GM23338 (cell line): ENCODE measurements at regions not wholly inside any gene's neighbourhood (a gene's known extent, or its start where the extent isn't known, plus 50 kb on each side); places are given as distances from the start of the nearest gene placed in this dataset.

Experiments used
- ATAC-seq: fragments of 200-7000 bp; cut with Tn5 transposase; 3 replicates; pipeline ENCODE4 v1.9.1; 2020
- DNase-seq: peaks from one replicate; pipeline ENCODE4 v3.0.0-alpha.2; 2015; ENCODE audit warnings: low spot score
- H2AFZ ChIP-seq: fragments of 200-600 bp; sonication (generic); 2 replicates; pipeline ENCODE4 v1.8.0; 2016; ENCODE audit warnings: antibody characterized with exemption, mild to moderate bottlenecking, moderate library complexity
- H3F3A ChIP-seq: fragments of 200-600 bp; sonication (generic); replicated peaks from 2 replicates; pipeline ENCODE4 v1.8.0; 2017; ENCODE audit warnings: antibody characterized with exemption, mixed run types, low read depth
- H3K27ac ChIP-seq: fragments of 200-600 bp; sonication (generic); 2 replicates; pipeline ENCODE4 v1.6.1; 2016; ENCODE audit warnings: low read depth
- H3K27me3 ChIP-seq: fragments of 200-600 bp; sonication (generic); 2 replicates; pipeline ENCODE4 v1.8.0; 2016; ENCODE audit warnings: mild to moderate bottlenecking, mixed run types, moderate library complexity; ENCODE audit not compliant: insufficient read depth
- H3K36me3 ChIP-seq: fragments of 200-600 bp; sonication (generic); 2 replicates; pipeline ENCODE4 v1.8.0; 2016; ENCODE audit warnings: mild to moderate bottlenecking; ENCODE audit not compliant: insufficient read depth
- H3K4me1 ChIP-seq: fragments of 200-600 bp; sonication (generic); 2 replicates; pipeline ENCODE4 v1.8.0; 2016; ENCODE audit warnings: mild to moderate bottlenecking, moderate library complexity; ENCODE audit not compliant: insufficient read depth
- H3K4me2 ChIP-seq: fragments of 200-600 bp; sonication (generic); 2 replicates; pipeline ENCODE4 v1.7.1; 2017; ENCODE audit warnings: mixed run types
- H3K4me3 ChIP-seq: fragments of 200-600 bp; sonication (generic); 2 replicates; pipeline ENCODE4 v1.6.1; 2016; ENCODE audit warnings: mixed run types
- H3K79me2 ChIP-seq: fragments of 200-600 bp; sonication (generic); replicated peaks from 2 replicates; pipeline ENCODE4 v1.8.0; 2017; ENCODE audit warnings: mild to moderate bottlenecking; ENCODE audit not compliant: insufficient read depth
- H3K9me2 ChIP-seq: fragments of 200-600 bp; sonication (generic); 2 replicates; pipeline ENCODE4 v1.8.0; 2017; ENCODE audit not compliant: insufficient read depth
- H4K20me1 ChIP-seq: fragments of 200-600 bp; sonication (generic); replicated peaks from 2 replicates; pipeline ENCODE4 v1.8.0; 2017; ENCODE audit warnings: mild to moderate bottlenecking; ENCODE audit not compliant: insufficient read depth
- H3K27ac Mint-ChIP-seq: 2 replicates; pipeline ENCODE4 v1.8.0; 2020; ENCODE audit warnings: inconsistent platforms, mild to moderate bottlenecking, moderate library complexity, mixed read lengths
- H3K27me3 Mint-ChIP-seq: 3 replicates; pipeline ENCODE4 v1.8.0; 2022; ENCODE audit warnings: low read depth, mild to moderate bottlenecking, moderate library complexity, mixed read lengths, inconsistent platforms; ENCODE audit not compliant: insufficient read depth, poor library complexity
- H3K36me3 Mint-ChIP-seq: 3 replicates; pipeline ENCODE4 v1.8.0; 2021; ENCODE audit warnings: low read depth, mild to moderate bottlenecking, inconsistent platforms, moderate library complexity, mixed read lengths
- H3K4me1 Mint-ChIP-seq: 3 replicates; pipeline ENCODE4 v1.8.0; 2020; ENCODE audit warnings: mild to moderate bottlenecking, inconsistent platforms, mixed read lengths
- H3K4me3 Mint-ChIP-seq: 3 replicates; pipeline ENCODE4 v1.8.0; 2021; ENCODE audit warnings: moderate library complexity, mild to moderate bottlenecking, inconsistent platforms, mixed read lengths
- H3K9me3 Mint-ChIP-seq: 3 replicates; pipeline ENCODE4 v1.8.0; 2020; ENCODE audit warnings: moderate library complexity, mild to moderate bottlenecking, inconsistent platforms, mixed read lengths
- EZH2 ChIP-seq: fragments of 200-600 bp; sonication (generic); IDR thresholded peaks from one replicate; pipeline ENCODE4 v1.8.0; 2017; ENCODE audit warnings: antibody characterized with exemption, mild to moderate bottlenecking, low read depth; ENCODE audit not compliant: unreplicated experiment
- EZH2phosphoT487 ChIP-seq: fragments of 200-600 bp; sonication (generic); IDR thresholded peaks from one replicate; pipeline ENCODE4 v1.8.1; 2018; ENCODE audit warnings: antibody characterized with exemption; ENCODE audit not compliant: unreplicated experiment
- NANOG ChIP-seq: IDR thresholded peaks from 2 replicates; pipeline ENCODE4 v1.6.1; 2016; ENCODE audit warnings: antibody characterized with exemption, borderline replicate concordance
- STAT1 ChIP-seq: IDR thresholded peaks from one replicate; pipeline ENCODE4 v1.6.1; 2016; ENCODE audit warnings: antibody characterized with exemption; ENCODE audit not compliant: unreplicated experiment
- ZNF114 ChIP-seq: fragments of 250-450 bp; sonication (Bioruptor Pico); IDR thresholded peaks from 2 replicates; pipeline ENCODE4 v1.5.0; 2020; ENCODE audit warnings: mild to moderate bottlenecking, moderate library complexity
- TF ChIP-seq, protein P1 (sequence below): IDR thresholded peaks from one replicate; pipeline ENCODE4 v1.6.1; 2018; ENCODE audit warnings: antibody characterized with exemption; ENCODE audit not compliant: unreplicated experiment
- TF ChIP-seq, protein P2 (sequence below): fragments of 250-450 bp; sonication (Bioruptor Pico); IDR thresholded peaks from 2 replicates; pipeline ENCODE4 v1.5.0; 2020; ENCODE audit warnings: mild to moderate bottlenecking, moderate library complexity

DNA sequence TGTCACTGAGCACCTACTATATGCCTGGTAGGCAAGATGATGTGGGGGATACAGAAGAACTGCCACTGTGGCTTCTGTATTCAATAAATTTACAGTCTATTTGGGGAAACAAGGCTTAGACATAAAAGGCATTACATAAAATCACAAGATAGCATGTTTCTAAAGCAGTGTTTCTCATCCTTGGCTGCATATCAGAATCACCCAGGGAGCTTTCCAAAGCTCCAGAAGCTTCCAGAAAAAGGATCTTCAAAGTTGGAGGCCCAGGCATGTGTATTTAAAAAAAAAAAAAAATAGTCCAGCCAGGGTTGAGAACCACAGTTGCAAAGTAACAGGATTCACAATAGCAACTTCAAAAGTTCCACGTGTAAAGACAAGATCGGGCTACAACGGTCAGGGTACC lies 112.4 kb upstream of the SPACA1 start:
- Histone ChIP-seq H2AFZ (no peak overlapping the region), H3K4me3 (no peak overlapping the region), H3K27ac (no peak overlapping the region), H3K36me3 (no peaks in the 10 kb centered on the region), H3K9me2 (peaks cover 15% of the 10 kb centered on the region), H3K4me1 (peaks cover 24% of the 10 kb centered on the region), H4K20me1 (no peaks in the 10 kb centered on the region), H3K4me2 (no peak overlapping the region), H3K27me3 (no peaks in the 10 kb centered on the region), H3F3A (no peaks in the 10 kb centered on the region), H3K79me2 (no peaks in the 10 kb centered on the region)
- ATAC-seq: no peak
- no peak for DNase-seq
- TF ChIP-seq, protein P1, sequence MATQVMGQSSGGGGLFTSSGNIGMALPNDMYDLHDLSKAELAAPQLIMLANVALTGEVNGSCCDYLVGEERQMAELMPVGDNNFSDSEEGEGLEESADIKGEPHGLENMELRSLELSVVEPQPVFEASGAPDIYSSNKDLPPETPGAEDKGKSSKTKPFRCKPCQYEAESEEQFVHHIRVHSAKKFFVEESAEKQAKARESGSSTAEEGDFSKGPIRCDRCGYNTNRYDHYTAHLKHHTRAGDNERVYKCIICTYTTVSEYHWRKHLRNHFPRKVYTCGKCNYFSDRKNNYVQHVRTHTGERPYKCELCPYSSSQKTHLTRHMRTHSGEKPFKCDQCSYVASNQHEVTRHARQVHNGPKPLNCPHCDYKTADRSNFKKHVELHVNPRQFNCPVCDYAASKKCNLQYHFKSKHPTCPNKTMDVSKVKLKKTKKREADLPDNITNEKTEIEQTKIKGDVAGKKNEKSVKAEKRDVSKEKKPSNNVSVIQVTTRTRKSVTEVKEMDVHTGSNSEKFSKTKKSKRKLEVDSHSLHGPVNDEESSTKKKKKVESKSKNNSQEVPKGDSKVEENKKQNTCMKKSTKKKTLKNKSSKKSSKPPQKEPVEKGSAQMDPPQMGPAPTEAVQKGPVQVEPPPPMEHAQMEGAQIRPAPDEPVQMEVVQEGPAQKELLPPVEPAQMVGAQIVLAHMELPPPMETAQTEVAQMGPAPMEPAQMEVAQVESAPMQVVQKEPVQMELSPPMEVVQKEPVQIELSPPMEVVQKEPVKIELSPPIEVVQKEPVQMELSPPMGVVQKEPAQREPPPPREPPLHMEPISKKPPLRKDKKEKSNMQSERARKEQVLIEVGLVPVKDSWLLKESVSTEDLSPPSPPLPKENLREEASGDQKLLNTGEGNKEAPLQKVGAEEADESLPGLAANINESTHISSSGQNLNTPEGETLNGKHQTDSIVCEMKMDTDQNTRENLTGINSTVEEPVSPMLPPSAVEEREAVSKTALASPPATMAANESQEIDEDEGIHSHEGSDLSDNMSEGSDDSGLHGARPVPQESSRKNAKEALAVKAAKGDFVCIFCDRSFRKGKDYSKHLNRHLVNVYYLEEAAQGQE: no peak
- TF ChIP-seq NANOG (no peak), EZH2 (no peak), STAT1 (no peak), EZH2phosphoT487 (no peak)
- Mint-ChIP-seq H3K27me3 (no peaks in the 10 kb centered on the region), H3K36me3 (no peaks in the 10 kb centered on the region), H3K9me3 (no peaks in the 10 kb centered on the region; the same call in 2 of the 3 replicates), H3K4me1 (peaks cover 34% of the 10 kb centered on the region), H3K27ac (no peak overlapping the region), H3K4me3 (no peak overlapping the region)

DNA sequence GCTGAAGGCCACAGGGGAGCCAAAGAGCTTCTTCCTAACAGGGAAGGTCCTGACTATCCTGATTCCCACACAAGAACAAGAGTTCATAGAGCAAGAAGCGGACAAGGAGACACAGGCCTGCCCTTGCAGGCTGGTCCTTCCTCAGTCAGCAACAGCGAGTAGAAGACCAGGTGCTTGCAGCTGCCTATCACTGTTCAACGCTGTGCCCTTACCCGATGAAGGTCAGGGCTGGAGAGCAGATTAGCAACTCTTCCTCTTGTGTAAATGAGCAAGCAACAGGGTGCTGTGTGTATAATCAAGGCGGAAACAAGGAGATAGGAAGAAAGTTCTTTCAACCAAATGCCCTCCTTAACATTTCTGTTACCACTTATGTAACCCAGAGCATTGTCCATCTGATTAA lies 115.3 kb upstream of the SPACA1 start:
- no peaks in the 10 kb centered on the region for H3F3A ChIP-seq
- peak overlapping the region; percentile 40; the same call in 1 of the 2 replicates for H3K4me2 ChIP-seq
- H3K27me3 ChIP-seq: no peaks in the 10 kb centered on the region
- no peaks in the 10 kb centered on the region for H3K36me3 ChIP-seq
- no peaks in the 10 kb centered on the region for H4K20me1 ChIP-seq
- peaks cover 9% of the 10 kb centered on the region for H3K9me2 ChIP-seq
- Mint-ChIP-seq H3K36me3 (no peaks in the 10 kb centered on the region), H3K4me3 (no peak overlapping the region), H3K4me1 (peaks cover 32% of the 10 kb centered on the region; the same call in 2 of the 3 replicates), H3K27ac (no peak overlapping the region), H3K27me3 (peaks cover 2% of the 10 kb centered on the region), H3K9me3 (no peaks in the 10 kb centered on the region; the same call in 2 of the 3 replicates)
- H3K4me3 ChIP-seq: no peak overlapping the region
- 0 out of 2 replicates have a peak, but pooled peaks have one; percentile 20 for TF ChIP-seq ZNF114
- TF ChIP-seq EZH2phosphoT487: no peak
- TF ChIP-seq, protein P2, sequence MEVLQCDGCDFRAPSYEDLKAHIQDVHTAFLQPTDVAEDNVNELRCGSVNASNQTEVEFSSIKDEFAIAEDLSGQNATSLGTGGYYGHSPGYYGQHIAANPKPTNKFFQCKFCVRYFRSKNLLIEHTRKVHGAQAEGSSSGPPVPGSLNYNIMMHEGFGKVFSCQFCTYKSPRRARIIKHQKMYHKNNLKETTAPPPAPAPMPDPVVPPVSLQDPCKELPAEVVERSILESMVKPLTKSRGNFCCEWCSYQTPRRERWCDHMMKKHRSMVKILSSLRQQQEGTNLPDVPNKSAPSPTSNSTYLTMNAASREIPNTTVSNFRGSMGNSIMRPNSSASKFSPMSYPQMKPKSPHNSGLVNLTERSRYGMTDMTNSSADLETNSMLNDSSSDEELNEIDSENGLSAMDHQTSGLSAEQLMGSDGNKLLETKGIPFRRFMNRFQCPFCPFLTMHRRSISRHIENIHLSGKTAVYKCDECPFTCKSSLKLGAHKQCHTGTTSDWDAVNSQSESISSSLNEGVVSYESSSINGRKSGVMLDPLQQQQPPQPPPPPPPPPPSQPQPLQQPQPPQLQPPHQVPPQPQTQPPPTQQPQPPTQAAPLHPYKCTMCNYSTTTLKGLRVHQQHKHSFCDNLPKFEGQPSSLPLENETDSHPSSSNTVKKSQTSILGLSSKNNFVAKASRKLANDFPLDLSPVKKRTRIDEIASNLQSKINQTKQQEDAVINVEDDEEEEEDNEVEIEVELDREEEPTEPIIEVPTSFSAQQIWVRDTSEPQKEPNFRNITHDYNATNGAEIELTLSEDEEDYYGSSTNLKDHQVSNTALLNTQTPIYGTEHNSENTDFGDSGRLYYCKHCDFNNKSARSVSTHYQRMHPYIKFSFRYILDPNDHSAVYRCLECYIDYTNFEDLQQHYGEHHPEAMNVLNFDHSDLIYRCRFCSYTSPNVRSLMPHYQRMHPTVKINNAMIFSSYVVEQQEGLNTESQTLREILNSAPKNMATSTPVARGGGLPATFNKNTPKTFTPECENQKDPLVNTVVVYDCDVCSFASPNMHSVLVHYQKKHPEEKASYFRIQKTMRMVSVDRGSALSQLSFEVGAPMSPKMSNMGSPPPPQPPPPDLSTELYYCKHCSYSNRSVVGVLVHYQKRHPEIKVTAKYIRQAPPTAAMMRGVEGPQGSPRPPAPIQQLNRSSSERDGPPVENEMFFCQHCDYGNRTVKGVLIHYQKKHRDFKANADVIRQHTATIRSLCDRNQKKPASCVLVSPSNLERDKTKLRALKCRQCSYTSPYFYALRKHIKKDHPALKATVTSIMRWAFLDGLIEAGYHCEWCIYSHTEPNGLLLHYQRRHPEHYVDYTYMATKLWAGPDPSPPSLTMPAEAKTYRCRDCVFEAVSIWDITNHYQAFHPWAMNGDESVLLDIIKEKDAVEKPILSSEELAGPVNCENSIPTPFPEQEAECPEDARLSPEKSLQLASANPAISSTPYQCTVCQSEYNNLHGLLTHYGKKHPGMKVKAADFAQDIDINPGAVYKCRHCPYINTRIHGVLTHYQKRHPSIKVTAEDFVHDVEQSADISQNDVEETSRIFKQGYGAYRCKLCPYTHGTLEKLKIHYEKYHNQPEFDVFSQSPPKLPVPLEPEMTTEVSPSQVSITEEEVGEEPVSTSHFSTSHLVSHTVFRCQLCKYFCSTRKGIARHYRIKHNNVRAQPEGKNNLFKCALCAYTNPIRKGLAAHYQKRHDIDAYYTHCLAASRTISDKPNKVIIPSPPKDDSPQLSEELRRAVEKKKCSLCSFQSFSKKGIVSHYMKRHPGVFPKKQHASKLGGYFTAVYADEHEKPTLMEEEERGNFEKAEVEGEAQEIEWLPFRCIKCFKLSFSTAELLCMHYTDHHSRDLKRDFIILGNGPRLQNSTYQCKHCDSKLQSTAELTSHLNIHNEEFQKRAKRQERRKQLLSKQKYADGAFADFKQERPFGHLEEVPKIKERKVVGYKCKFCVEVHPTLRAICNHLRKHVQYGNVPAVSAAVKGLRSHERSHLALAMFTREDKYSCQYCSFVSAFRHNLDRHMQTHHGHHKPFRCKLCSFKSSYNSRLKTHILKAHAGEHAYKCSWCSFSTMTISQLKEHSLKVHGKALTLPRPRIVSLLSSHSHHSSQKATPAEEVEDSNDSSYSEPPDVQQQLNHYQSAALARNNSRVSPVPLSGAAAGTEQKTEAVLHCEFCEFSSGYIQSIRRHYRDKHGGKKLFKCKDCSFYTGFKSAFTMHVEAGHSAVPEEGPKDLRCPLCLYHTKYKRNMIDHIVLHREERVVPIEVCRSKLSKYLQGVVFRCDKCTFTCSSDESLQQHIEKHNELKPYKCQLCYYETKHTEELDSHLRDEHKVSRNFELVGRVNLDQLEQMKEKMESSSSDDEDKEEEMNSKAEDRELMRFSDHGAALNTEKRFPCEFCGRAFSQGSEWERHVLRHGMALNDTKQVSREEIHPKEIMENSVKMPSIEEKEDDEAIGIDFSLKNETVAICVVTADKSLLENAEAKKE (CRISPR knock-in tag): peak; percentile 96
- no peaks in the 10 kb centered on the region for H3K79me2 ChIP-seq
- peak; percentile 79 for ATAC-seq
- DNase-seq: peak; percentile 14
- H3K27ac ChIP-seq: no peak overlapping the region
- peak overlapping the region; percentile 98; the same call in 1 of the 2 replicates for H2AFZ ChIP-seq
- H3K4me1 ChIP-seq: peaks cover 13% of the 10 kb centered on the region
